ENCODE measurements at regions not wholly inside any gene's neighbourhood (a gene's known extent, or its start where the extent isn't known, plus 50 kb on each side); places are given as distances from the start of the nearest gene placed in this dataset.

- TF ChIP-seq CTCF (IDR thresholded peaks at IDR 0.05): no peak
- no peak for TF ChIP-seq EP300 (IDR thresholded peaks at IDR 0.05)
- TF ChIP-seq POLR2A (IDR thresholded peaks at IDR 0.05; ENCODE audit: low read depth): no peak
- no peak for TF ChIP-seq POLR2AphosphoS5 (IDR thresholded peaks at IDR 0.05)
- H3K27me3 ChIP-seq: no peaks in the 10 kb centered on the region
- 100% methylated on average over 2 of the region's 2 CpGs for WGBS
- no peaks in the 10 kb centered on the region for H3K9me3 ChIP-seq
- no peak overlapping the region for H3K4me3 ChIP-seq
- intact Hi-C loops (cut with DNase I): loop anchor here (10.0 kb wide), 1 partner anchor 910 kb away; no protein-coding TSS in a partner anchor
- no peaks in the 10 kb centered on the region for H3K4me1 ChIP-seq
- no peak overlapping the region for H3K27ac ChIP-seq (replicated peaks in 1 of 4)
- peaks cover 5 to 46% (median 34%) of the 10 kb centered on the region in 4 donors for H3K36me3 ChIP-seq
- DNase-seq (ENCODE audit: extremely low spot score): peak; percentile 57
Measured at GRCh38 chr13:73714522-73714921, 419.7 kb downstream of the KLF12 start.

GRCh38 chr13:73708393-73708985 is 425.7 kb downstream of the KLF12 start:
- DNase-seq (ENCODE audit: extremely low spot score): no peak
- H3K27me3 ChIP-seq: no peaks in the 10 kb centered on the region
- no peaks in the 10 kb centered on the region for H3K9me3 ChIP-seq
- intact Hi-C loops (cut with DNase I): loop anchor here (10.0 kb wide), 1 partner anchor 654 kb away; the partner anchor contains the start of gene KLF5
- TF ChIP-seq EP300 (IDR thresholded peaks at IDR 0.05) (no peak), CTCF (IDR thresholded peaks at IDR 0.05) (peak; percentile 40 to 66 (median 55))
- H3K4me1 ChIP-seq: no peaks in the 10 kb centered on the region
- H3K4me3 ChIP-seq: no peak overlapping the region
- no peak overlapping the region for H3K27ac ChIP-seq (replicated peaks in 1 of 4)
- WGBS: 23% methylated on average over 1 of the region's 1 CpG
- peaks cover 4 to 33% (median 21%) of the 10 kb centered on the region in 4 donors for H3K36me3 ChIP-seq

GRCh38 chr13:73704587-73704986 is 429.6 kb downstream of the KLF12 start:
- intact Hi-C loops (cut with DNase I): loop anchor here (10.0 kb wide), 1 partner anchor 650 kb away; the partner anchor contains the start of gene KLF5
- no peak for TF ChIP-seq EP300 (IDR thresholded peaks at IDR 0.05)
- no peak for TF ChIP-seq CTCF (IDR thresholded peaks at IDR 0.05)
- no peak for TF ChIP-seq POLR2A (IDR thresholded peaks at IDR 0.05; ENCODE audit: low read depth)
- TF ChIP-seq POLR2AphosphoS5 (IDR thresholded peaks at IDR 0.05): no peak
- Histone ChIP-seq H3K27ac (replicated peaks in 1 of 4) (no peak overlapping the region), H3K36me3 (peaks cover 0 to 8% (median 3%) of the 10 kb centered on the region in 4 donors), H3K4me1 (no peaks in the 10 kb centered on the region), H3K4me3 (no peak overlapping the region), H3K27me3 (no peaks in the 10 kb centered on the region), H3K9me3 (no peaks in the 10 kb centered on the region)
- WGBS: 96% methylated on average over 5 of the region's 5 CpGs
- peak; percentile 55 for DNase-seq (ENCODE audit: extremely low spot score)

- 89% methylated on average over 4 of the region's 4 CpGs for WGBS
- H3K27ac ChIP-seq (replicated peaks in 1 of 4): no peak overlapping the region
- H3K4me3 ChIP-seq: no peak overlapping the region
- TF ChIP-seq POLR2A (IDR thresholded peaks at IDR 0.05; ENCODE audit: low read depth): no peak
- no peak for TF ChIP-seq EP300 (IDR thresholded peaks at IDR 0.05)
- no peak for TF ChIP-seq POLR2AphosphoS5 (IDR thresholded peaks at IDR 0.05)
- intact Hi-C loops (cut with DNase I): loop anchor here (10.0 kb wide), 1 partner anchor 649 kb away; the partner anchor contains the start of gene KLF5
- H3K27me3 ChIP-seq: no peaks in the 10 kb centered on the region
- H3K36me3 ChIP-seq: peaks cover 0 to 8% (median 3%) of the 10 kb centered on the region in 4 donors
- DNase-seq (ENCODE audit: extremely low spot score): peak; percentile 34
- H3K4me1 ChIP-seq: no peaks in the 10 kb centered on the region
- no peaks in the 10 kb centered on the region for H3K9me3 ChIP-seq
Measured at GRCh38 chr13:73703606-73704005, 430.6 kb downstream of the KLF12 start.

GRCh38 chr13:73702419-73703071 is 431.7 kb downstream of the KLF12 start:
- TF ChIP-seq POLR2AphosphoS5 (IDR thresholded peaks at IDR 0.05) (no peak), EP300 (IDR thresholded peaks at IDR 0.05) (no peak), POLR2A (IDR thresholded peaks at IDR 0.05; ENCODE audit: low read depth) (no peak), CTCF (IDR thresholded peaks at IDR 0.05) (no peak)
- WGBS: 65% methylated on average over 8 of the region's 8 CpGs
- no peaks in the 10 kb centered on the region for H3K9me3 ChIP-seq
- H3K27ac ChIP-seq (replicated peaks in 1 of 4): no peak overlapping the region
- no peaks in the 10 kb centered on the region for H3K27me3 ChIP-seq
- intact Hi-C loops (cut with DNase I): loop anchor here (10.0 kb wide), 1 partner anchor 648 kb away; the partner anchor contains the start of gene KLF5
- H3K36me3 ChIP-seq: peaks cover 0 to 8% (median 3%) of the 10 kb centered on the region in 4 donors
- H3K4me1 ChIP-seq: no peaks in the 10 kb centered on the region
- no peak for DNase-seq (ENCODE audit: extremely low spot score)
- no peak overlapping the region for H3K4me3 ChIP-seq

Data from esophagus muscularis mucosa (tissue), 4 donors.